ENCODE measurements at regions not wholly inside any gene's neighbourhood (a gene's known extent, or its start where the extent isn't known, plus 50 kb on each side); places are given as distances from the start of the nearest gene placed in this dataset.

DNA sequence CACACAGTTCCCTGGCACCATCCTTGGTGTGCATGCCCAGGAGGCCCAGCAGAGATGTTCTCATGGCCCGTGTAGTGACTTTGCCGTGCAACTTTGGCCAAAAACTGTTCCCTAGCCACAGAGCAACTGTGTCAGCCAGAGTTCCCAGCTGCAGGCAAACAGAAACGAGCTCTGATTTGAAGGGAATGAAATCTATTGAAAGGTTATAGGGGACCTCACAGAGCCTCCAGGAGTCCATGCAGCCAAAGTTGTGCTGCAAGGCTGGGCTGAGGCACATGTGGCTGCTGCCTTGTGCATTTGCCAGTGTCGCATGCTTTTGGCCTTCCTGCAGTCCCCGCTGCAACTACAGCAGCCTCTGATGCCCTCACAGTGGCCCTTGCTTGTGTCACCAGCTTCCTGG, 70.5 kb downstream of the PLXNA1 start:
- TF ChIP-seq, protein P1, sequence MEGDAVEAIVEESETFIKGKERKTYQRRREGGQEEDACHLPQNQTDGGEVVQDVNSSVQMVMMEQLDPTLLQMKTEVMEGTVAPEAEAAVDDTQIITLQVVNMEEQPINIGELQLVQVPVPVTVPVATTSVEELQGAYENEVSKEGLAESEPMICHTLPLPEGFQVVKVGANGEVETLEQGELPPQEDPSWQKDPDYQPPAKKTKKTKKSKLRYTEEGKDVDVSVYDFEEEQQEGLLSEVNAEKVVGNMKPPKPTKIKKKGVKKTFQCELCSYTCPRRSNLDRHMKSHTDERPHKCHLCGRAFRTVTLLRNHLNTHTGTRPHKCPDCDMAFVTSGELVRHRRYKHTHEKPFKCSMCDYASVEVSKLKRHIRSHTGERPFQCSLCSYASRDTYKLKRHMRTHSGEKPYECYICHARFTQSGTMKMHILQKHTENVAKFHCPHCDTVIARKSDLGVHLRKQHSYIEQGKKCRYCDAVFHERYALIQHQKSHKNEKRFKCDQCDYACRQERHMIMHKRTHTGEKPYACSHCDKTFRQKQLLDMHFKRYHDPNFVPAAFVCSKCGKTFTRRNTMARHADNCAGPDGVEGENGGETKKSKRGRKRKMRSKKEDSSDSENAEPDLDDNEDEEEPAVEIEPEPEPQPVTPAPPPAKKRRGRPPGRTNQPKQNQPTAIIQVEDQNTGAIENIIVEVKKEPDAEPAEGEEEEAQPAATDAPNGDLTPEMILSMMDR (IDR thresholded peaks at IDR 0.05; ENCODE audit: extremely low read depth in 1 of 2, insufficient read depth in 1 of 2, low read depth in 1 of 2, low read length in 2 of 2): no peak
- TF ChIP-seq MYC (IDR thresholded peaks at IDR 0.05; ENCODE audit: low read depth, low read length) (no peak), POLR2A (IDR thresholded peaks at IDR 0.05; ENCODE audit: low read depth, low read length) (no peak), EZH2 (IDR thresholded peaks at IDR 0.05; ENCODE audit: borderline replicate concordance, low read depth, low read length, severe bottlenecking) (no peak), POLR2AphosphoS5 (IDR thresholded peaks at IDR 0.05; ENCODE audit: insufficient read depth, low read depth, low read length) (no peak), GATA2 (IDR thresholded peaks at IDR 0.05; ENCODE audit: insufficient read depth, insufficient read length, low read depth, low read length) (no peak)
- TF ChIP-seq, protein P2, sequence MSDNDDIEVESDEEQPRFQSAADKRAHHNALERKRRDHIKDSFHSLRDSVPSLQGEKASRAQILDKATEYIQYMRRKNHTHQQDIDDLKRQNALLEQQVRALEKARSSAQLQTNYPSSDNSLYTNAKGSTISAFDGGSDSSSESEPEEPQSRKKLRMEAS (IDR thresholded peaks at IDR 0.05; ENCODE audit: insufficient read depth, insufficient read length): no peak
